SK-N-SH (cell line): ENCODE measurements at regions not wholly inside any gene's neighbourhood (a gene's known extent, or its start where the extent isn't known, plus 50 kb on each side); places are given as distances from the start of the nearest gene placed in this dataset.

Experiments
- CTCF ChIA-PET: fragments of 300-600, 350-600 bp; formaldehyde crosslinking; extraction: SDS; loops from one replicate; lab custom pipeline; 2021; lab: Yijun Ruan, JAX
- POLR2A ChIA-PET: fragments of 350-600 bp; sonication (Branson Sonifier 250); formaldehyde crosslinking; extraction: SDS; loops from one replicate; lab custom pipeline; 2020; ENCODE audit warnings: antibody characterized with exemption, inconsistent platforms; lab: Yijun Ruan, JAX
- DNase-seq: peaks from one replicate; pipeline ENCODE4 v3.0.0; 2012
- H2AFZ ChIP-seq: fragments of 200-600 bp; sonication (generic); 2 replicates; pipeline ENCODE4 v1.8.1; 2016; ENCODE audit warnings: antibody characterized with exemption, mild to moderate bottlenecking, low read depth
- H3F3A ChIP-seq: fragments of 200-600 bp; sonication (generic); replicated peaks from 2 replicates; pipeline ENCODE3; 2016; ENCODE audit warnings: antibody characterized with exemption, mild to moderate bottlenecking; ENCODE audit not compliant: insufficient read depth
- H3K27ac ChIP-seq, 2 experiments: fragments of 200-500 bp in 1 of 2; fragments of 200-600 bp in 1 of 2; sonication (Bioruptor generic) in 1 of 2; sonication (generic), shearing (Covaris generic) in 1 of 2; 2 replicates each; pipeline versions ENCODE4 v1.5.1 to v1.6.1; 2014 to 2016; ENCODE audit warnings: low read depth in 2 of 2, inconsistent platforms in 1 of 2, low read length in 1 of 2, mild to moderate bottlenecking in 1 of 2, mixed read lengths in 1 of 2
- H3K27me3 ChIP-seq: fragments of 200-600 bp; sonication (generic), shearing (Covaris generic); 2 replicates; pipeline ENCODE4 v1.6.1; 2016; ENCODE audit warnings: mixed run types; ENCODE audit not compliant: insufficient read depth
- H3K36me3 ChIP-seq, 2 experiments: fragments of 200-500 bp in 1 of 2; fragments of 200-600 bp in 1 of 2; sonication (Bioruptor generic) in 1 of 2; sonication (generic) in 1 of 2; replicated peaks in 1 of 2; 2 replicates each; pipeline versions ENCODE3 to v1.5.1; 2014 to 2016; ENCODE audit warnings: low read length in 1 of 2, mild to moderate bottlenecking in 1 of 2; ENCODE audit not compliant: insufficient read depth in 2 of 2, control insufficient read depth in 1 of 2
- H3K4me1 ChIP-seq, 2 experiments: fragments of 200-500 bp in 1 of 2; fragments of 200-600 bp in 1 of 2; sonication (Bioruptor generic) in 1 of 2; sonication (generic), shearing (Covaris generic) in 1 of 2; 2 replicates each; pipeline versions ENCODE4 v1.5.1 to v1.6.1; 2014 to 2016; ENCODE audit warnings: low read depth in 1 of 2, low read length in 1 of 2, mixed run types in 1 of 2; ENCODE audit not compliant: insufficient read depth in 2 of 2, control insufficient read depth in 1 of 2
- H3K4me2 ChIP-seq: fragments of 200-600 bp; sonication (generic), shearing (Covaris generic); 2 replicates; pipeline ENCODE4 v1.6.1; 2017; ENCODE audit warnings: mixed run types
- H3K4me3 ChIP-seq, 2 experiments: fragments of 200-500 bp in 1 of 2; fragments of 200-600 bp in 1 of 2; sonication (Bioruptor generic) in 1 of 2; sonication (generic), shearing (Covaris generic) in 1 of 2; 2 replicates each; pipeline versions ENCODE4 v1.5.1 to v1.8.1; 2014 to 2016; ENCODE audit warnings: low read depth in 2 of 2, inconsistent platforms in 1 of 2, low read length in 1 of 2, mild to moderate bottlenecking in 1 of 2, mixed read lengths in 1 of 2, moderate library complexity in 1 of 2
- H3K79me2 ChIP-seq: fragments of 200-600 bp; sonication (generic); 2 replicates; pipeline ENCODE4 v1.8.1; 2017; ENCODE audit warnings: mild to moderate bottlenecking; ENCODE audit not compliant: insufficient read depth
- H3K9ac ChIP-seq: fragments of 200-600 bp; sonication (generic); 2 replicates; pipeline ENCODE4 v1.6.1; 2017; ENCODE audit warnings: mixed run types
- H3K9me2 ChIP-seq: fragments of 200-600 bp; sonication (generic); 2 replicates; pipeline ENCODE4 v1.6.1; 2017; ENCODE audit warnings: mixed run types
- H3K9me3 ChIP-seq: fragments of 200-600 bp; sonication (generic); 2 replicates; pipeline ENCODE4 v1.6.1; 2017; ENCODE audit warnings: mixed run types, mild to moderate bottlenecking, moderate library complexity
- H4K20me1 ChIP-seq: fragments of 200-600 bp; sonication (generic); 2 replicates; pipeline ENCODE4 v1.6.1; 2017; ENCODE audit warnings: mild to moderate bottlenecking, mixed run types; ENCODE audit not compliant: insufficient read depth
- ELF1 ChIP-seq: IDR thresholded peaks from 2 replicates; pipeline ENCODE4 v1.4.0; 2012
- FOXM1 ChIP-seq: IDR thresholded peaks from 2 replicates; pipeline ENCODE4 v1.4.0; 2012; ENCODE audit warnings: low read depth, mild to moderate bottlenecking
- GATA2 ChIP-seq: sonication (generic); formaldehyde crosslinking; IDR thresholded peaks from 2 replicates; pipeline ENCODE4 v1.5.0; 2020; ENCODE audit warnings: mild to moderate bottlenecking, missing genetic modification reagents
- MEF2A ChIP-seq: IDR thresholded peaks from 2 replicates; pipeline ENCODE4 v1.4.0; 2012; ENCODE audit warnings: low read depth, borderline replicate concordance
- RXRA ChIP-seq: IDR thresholded peaks from 2 replicates; pipeline ENCODE4 v1.4.0; 2012; ENCODE audit warnings: low read depth, mild to moderate bottlenecking, borderline replicate concordance
- SMC3 ChIP-seq: IDR thresholded peaks from 2 replicates; pipeline ENCODE4 v1.6.1; 2012; ENCODE audit warnings: low read depth, low read length, improper control_type of control experiment
- WGBS: methylation state at CpG from one replicate; pipeline ENCODE4 v1.1.6; 2017; ENCODE audit warnings: low lambda C conversion rate; 5-methylcytosine and 5-hydroxymethylcytosine counted together
- TF ChIP-seq, protein P1 (sequence below): IDR thresholded peaks from 2 replicates; pipeline ENCODE4; 2012
- TF ChIP-seq, protein P2 (sequence below): IDR thresholded peaks from 2 replicates; pipeline ENCODE4 v1.4.0; 2012; ENCODE audit warnings: low read depth, borderline replicate concordance

- H3K4me2 ChIP-seq, result peak overlapping the region; percentile 80
- peak overlapping the region; percentile 92 for H3K9ac ChIP-seq
- peak overlapping the region; percentile 80 to 95; a peak in 2 of 4 replicates for H3K4me3 ChIP-seq
- peaks cover 68% of the 10 kb centered on the region for H4K20me1 ChIP-seq
- H3K9me2 ChIP-seq, result no peaks in the 10 kb centered on the region
- H3K9me3 ChIP-seq, result no peaks in the 10 kb centered on the region
- CTCF ChIA-PET, result interaction anchor here (0.6 to 3.8 kb wide), 3 partner anchors 12 to 141 kb away, joined by 3 to 16 read pairs (median 3); no protein-coding TSS in a partner anchor
- no peaks in the 10 kb centered on the region for H3K27me3 ChIP-seq
- H3F3A ChIP-seq, result peaks cover 28% of the 10 kb centered on the region
- 85% methylated on average over 6 of the region's 6 CpGs for WGBS
- peaks cover 90% of the 10 kb centered on the region for H3K79me2 ChIP-seq
- no peak for DNase-seq
- TF ChIP-seq, protein P1, sequence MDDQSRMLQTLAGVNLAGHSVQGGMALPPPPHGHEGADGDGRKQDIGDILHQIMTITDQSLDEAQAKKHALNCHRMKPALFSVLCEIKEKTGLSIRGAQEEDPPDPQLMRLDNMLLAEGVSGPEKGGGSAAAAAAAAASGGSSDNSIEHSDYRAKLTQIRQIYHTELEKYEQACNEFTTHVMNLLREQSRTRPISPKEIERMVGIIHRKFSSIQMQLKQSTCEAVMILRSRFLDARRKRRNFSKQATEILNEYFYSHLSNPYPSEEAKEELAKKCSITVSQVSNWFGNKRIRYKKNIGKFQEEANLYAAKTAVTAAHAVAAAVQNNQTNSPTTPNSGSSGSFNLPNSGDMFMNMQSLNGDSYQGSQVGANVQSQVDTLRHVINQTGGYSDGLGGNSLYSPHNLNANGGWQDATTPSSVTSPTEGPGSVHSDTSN, result no peak
- TF ChIP-seq, protein P2, sequence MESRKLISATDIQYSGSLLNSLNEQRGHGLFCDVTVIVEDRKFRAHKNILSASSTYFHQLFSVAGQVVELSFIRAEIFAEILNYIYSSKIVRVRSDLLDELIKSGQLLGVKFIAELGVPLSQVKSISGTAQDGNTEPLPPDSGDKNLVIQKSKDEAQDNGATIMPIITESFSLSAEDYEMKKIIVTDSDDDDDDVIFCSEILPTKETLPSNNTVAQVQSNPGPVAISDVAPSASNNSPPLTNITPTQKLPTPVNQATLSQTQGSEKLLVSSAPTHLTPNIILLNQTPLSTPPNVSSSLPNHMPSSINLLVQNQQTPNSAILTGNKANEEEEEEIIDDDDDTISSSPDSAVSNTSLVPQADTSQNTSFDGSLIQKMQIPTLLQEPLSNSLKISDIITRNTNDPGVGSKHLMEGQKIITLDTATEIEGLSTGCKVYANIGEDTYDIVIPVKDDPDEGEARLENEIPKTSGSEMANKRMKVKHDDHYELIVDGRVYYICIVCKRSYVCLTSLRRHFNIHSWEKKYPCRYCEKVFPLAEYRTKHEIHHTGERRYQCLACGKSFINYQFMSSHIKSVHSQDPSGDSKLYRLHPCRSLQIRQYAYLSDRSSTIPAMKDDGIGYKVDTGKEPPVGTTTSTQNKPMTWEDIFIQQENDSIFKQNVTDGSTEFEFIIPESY, result no peak
- TF ChIP-seq MEF2A, result no peak
- TF ChIP-seq FOXM1, result peak; percentile 4; the same call in 1 of the 2 replicates
- no peak for TF ChIP-seq ELF1
- no peak for TF ChIP-seq GATA2 (CRISPR knock-in tag)
- no peak for TF ChIP-seq SMC3
- H3K27ac ChIP-seq, result peak overlapping the region; percentile 11 to 82; a peak in 3 of 4 replicates
- H2AFZ ChIP-seq, result no peak overlapping the region
- H3K36me3 ChIP-seq, result no peaks in the 10 kb centered on the region
- H3K4me1 ChIP-seq, result peaks cover 17 to 23% of the 10 kb centered on the region in 2 experiments; a peak in 3 of 4 replicates
- POLR2A ChIA-PET, result no interaction called here
Observed at GRCh38 chr6:56839533-56840183, 115.2 kb upstream of the BEND6 start.

- H3K79me2 ChIP-seq, result peaks cover 92% of the 10 kb centered on the region
- H3K27me3 ChIP-seq, result no peaks in the 10 kb centered on the region
- H3F3A ChIP-seq, result peaks cover 24% of the 10 kb centered on the region
- peaks cover 17 to 23% of the 10 kb centered on the region in 2 experiments; a peak in 3 of 4 replicates for H3K4me1 ChIP-seq
- DNase-seq, result no peak
- WGBS, result 95% methylated on average over 1 of the region's 1 CpG
- H3K9ac ChIP-seq, result peak overlapping the region; percentile 92; the same call in 1 of the 2 replicates
- H3K27ac ChIP-seq, result peak overlapping the region; percentile 11 to 82; a peak in 2 of 4 replicates
- H3K4me3 ChIP-seq, result 0 out of 4 replicates have a peak overlapping the region, but pooled peaks of 1 of the 2 experiments have one; percentile 10
- H3K9me2 ChIP-seq, result no peaks in the 10 kb centered on the region
- POLR2A ChIA-PET, result no interaction called here
- H2AFZ ChIP-seq, result no peak overlapping the region
- H4K20me1 ChIP-seq, result peaks cover 75% of the 10 kb centered on the region
- no peak for TF ChIP-seq RXRA
- TF ChIP-seq FOXM1, result 0 out of 2 replicates have a peak, but pooled peaks have one; percentile 8
- TF ChIP-seq, all 33 proteins: peak for 1
- no peaks in the 10 kb centered on the region for H3K9me3 ChIP-seq
- no peaks in the 10 kb centered on the region for H3K36me3 ChIP-seq
- CTCF ChIA-PET, result interaction anchor here (0.9 to 3.8 kb wide), 2 partner anchors 13 to 140 kb away, joined by 3 to 16 read pairs; no protein-coding TSS in a partner anchor
- H3K4me2 ChIP-seq, result no peak overlapping the region; the same call in 1 of the 2 replicates
Observed at GRCh38 chr6:56838965-56839364, 115.9 kb upstream of the BEND6 start.
